Suprapubic skin (tissue), 4 donors: ENCODE measurements at regions not wholly inside any gene's neighbourhood (a gene's known extent, or its start where the extent isn't known, plus 50 kb on each side); places are given as distances from the start of the nearest gene placed in this dataset.

Experiments used
- POLR2A ChIP-seq, 2 donors: fragments of 450-650 bp; IDR thresholded peaks; one replicate each; pipeline ENCODE4 v1.6.1; 2017; ENCODE audit warnings: antibody characterized with exemption in 2 of 2, mild to moderate bottlenecking in 2 of 2, moderate library complexity in 2 of 2
- POLR2AphosphoS5 ChIP-seq, 3 donors: sonication (generic); formaldehyde crosslinking; IDR thresholded peaks; one replicate each; pipeline ENCODE4 v1.6.1; 2017; ENCODE audit warnings: antibody characterized with exemption in 3 of 3
- TF ChIP-seq, protein P1 (sequence below), 2 donors: fragments of 200-600 bp in 1 of 2; fragments of 450-650 bp in 1 of 2; sonication (generic) in 1 of 2; IDR thresholded peaks; one replicate each; pipeline ENCODE4 v1.5.1; 2016 to 2019; ENCODE audit warnings: antibody characterized with exemption in 2 of 2, mild to moderate bottlenecking in 1 of 2, moderate library complexity in 1 of 2

DNA sequence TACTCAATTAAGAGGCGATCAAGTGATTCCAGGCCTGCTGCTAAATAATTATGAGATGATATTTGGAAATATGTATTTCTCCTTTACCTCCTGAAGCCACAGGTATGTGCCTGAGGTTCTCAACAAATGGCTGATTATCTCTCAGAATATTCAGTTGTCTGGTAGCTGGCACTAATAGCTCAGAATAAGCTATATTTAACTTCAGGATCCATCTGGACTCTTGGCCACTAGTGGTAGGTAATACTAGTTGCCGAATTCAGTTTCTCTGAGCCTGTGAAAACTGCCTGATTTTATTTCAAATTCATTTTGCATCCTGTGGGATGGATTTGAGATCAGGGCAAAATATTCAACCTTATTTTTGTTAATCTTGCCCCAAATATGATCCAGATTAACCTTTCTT, 499.0 kb downstream of the DIPK2A start:
- TF ChIP-seq, protein P1, sequence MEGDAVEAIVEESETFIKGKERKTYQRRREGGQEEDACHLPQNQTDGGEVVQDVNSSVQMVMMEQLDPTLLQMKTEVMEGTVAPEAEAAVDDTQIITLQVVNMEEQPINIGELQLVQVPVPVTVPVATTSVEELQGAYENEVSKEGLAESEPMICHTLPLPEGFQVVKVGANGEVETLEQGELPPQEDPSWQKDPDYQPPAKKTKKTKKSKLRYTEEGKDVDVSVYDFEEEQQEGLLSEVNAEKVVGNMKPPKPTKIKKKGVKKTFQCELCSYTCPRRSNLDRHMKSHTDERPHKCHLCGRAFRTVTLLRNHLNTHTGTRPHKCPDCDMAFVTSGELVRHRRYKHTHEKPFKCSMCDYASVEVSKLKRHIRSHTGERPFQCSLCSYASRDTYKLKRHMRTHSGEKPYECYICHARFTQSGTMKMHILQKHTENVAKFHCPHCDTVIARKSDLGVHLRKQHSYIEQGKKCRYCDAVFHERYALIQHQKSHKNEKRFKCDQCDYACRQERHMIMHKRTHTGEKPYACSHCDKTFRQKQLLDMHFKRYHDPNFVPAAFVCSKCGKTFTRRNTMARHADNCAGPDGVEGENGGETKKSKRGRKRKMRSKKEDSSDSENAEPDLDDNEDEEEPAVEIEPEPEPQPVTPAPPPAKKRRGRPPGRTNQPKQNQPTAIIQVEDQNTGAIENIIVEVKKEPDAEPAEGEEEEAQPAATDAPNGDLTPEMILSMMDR (IDR thresholded peaks at IDR 0.05) = no peak
- TF ChIP-seq POLR2AphosphoS5 (IDR thresholded peaks at IDR 0.05) (no peak), POLR2A (IDR thresholded peaks at IDR 0.05) (no peak)
